ENCODE measurements at regions not wholly inside any gene's neighbourhood (a gene's known extent, or its start where the extent isn't known, plus 50 kb on each side); places are given as distances from the start of the nearest gene placed in this dataset.

DNA sequence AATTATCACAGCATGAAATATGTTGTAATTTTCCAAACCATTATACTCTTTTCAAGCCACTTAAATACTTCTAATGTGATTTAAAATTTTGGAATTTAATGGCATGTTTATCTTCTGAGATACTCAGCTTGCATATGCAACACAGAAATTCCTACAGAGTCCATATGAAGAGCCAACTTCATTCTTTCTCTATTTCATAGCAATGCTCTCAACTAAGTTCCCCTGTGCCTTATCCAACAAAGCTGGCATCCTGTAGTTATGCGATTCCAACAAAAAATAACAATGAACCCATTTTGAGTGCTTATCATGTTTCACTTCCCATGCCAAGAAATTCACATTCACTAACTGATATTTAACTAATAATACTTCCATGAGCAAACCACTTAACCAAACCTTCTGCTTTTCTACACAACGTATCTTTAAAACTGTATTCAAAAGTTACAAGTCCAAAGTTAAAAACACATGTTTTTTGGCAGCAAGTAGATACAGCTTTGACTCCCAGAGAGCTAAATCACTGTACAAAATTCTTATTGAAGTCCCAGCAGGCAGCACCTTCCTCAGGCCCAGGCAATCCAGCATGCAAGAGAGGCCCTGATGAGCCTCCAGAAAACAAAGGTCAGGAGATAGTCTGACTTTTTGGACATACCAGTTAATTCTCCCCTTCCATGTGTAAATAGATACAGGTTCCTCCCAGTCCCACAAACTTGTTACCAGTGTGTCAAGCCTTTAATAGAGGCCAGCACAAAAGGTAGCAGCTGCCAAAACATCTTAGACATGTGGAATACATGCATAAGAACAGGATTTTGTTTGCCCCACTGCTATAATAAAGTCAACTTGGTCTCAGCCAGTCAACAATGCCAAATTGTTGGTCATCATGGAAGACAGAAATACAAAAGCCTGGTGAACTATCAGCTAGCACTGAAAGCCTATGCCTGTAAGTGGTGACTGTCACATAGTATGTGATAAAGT lies 113.1 kb upstream of the WDR75 start:
- no peak for DNase-seq (ENCODE audit: low read depth)
- Histone ChIP-seq H3K27me3 (ENCODE audit: control insufficient read depth, insufficient read depth, low read length) (no peaks in the 10 kb centered on the region), H3K4me3 (ENCODE audit: low read depth, low read length) (no peak overlapping the region), H3K36me3 (ENCODE audit: control insufficient read depth, insufficient read depth, low read length) (no peaks in the 10 kb centered on the region)
- TF ChIP-seq, protein P1, sequence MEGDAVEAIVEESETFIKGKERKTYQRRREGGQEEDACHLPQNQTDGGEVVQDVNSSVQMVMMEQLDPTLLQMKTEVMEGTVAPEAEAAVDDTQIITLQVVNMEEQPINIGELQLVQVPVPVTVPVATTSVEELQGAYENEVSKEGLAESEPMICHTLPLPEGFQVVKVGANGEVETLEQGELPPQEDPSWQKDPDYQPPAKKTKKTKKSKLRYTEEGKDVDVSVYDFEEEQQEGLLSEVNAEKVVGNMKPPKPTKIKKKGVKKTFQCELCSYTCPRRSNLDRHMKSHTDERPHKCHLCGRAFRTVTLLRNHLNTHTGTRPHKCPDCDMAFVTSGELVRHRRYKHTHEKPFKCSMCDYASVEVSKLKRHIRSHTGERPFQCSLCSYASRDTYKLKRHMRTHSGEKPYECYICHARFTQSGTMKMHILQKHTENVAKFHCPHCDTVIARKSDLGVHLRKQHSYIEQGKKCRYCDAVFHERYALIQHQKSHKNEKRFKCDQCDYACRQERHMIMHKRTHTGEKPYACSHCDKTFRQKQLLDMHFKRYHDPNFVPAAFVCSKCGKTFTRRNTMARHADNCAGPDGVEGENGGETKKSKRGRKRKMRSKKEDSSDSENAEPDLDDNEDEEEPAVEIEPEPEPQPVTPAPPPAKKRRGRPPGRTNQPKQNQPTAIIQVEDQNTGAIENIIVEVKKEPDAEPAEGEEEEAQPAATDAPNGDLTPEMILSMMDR (IDR thresholded peaks at IDR 0.05; ENCODE audit: insufficient read depth, low read length, poor library complexity, severe bottlenecking) = no peak

DNA sequence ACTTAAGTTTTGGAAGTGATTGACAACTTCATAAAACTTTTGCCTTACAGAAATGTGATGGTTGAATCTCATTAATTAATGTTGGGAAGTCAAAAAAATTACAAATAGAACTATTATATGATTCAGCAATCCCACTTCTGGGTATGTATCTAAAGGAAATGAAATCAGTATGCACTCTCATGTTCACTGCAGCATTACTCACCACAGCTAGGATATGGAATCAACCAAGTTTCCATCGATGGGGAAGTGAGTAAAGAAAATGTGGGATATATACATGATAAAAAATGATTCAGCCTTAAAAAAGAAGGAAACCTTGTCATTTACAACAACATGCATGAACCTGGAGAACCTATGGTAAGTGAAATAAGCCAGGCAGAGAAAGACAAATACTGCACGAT lies 112.4 kb upstream of the WDR75 start:
- H3K27me3 ChIP-seq (ENCODE audit: control insufficient read depth, insufficient read depth, low read length) = no peaks in the 10 kb centered on the region
- H3K4me3 ChIP-seq (ENCODE audit: low read depth, low read length) = no peak overlapping the region
- TF ChIP-seq, protein P1 (IDR thresholded peaks at IDR 0.05; ENCODE audit: insufficient read depth, low read length, poor library complexity, severe bottlenecking) = no peak
- H3K36me3 ChIP-seq (ENCODE audit: control insufficient read depth, insufficient read depth, low read length) = no peaks in the 10 kb centered on the region
- DNase-seq (ENCODE audit: low read depth) = no peak

- Histone ChIP-seq H3K27me3 (ENCODE audit: control insufficient read depth, insufficient read depth, low read length) (no peaks in the 10 kb centered on the region), H3K4me3 (ENCODE audit: low read depth, low read length) (no peak overlapping the region), H3K36me3 (ENCODE audit: control insufficient read depth, insufficient read depth, low read length) (no peaks in the 10 kb centered on the region)
- TF ChIP-seq, protein P1 (IDR thresholded peaks at IDR 0.05; ENCODE audit: insufficient read depth, low read length, poor library complexity, severe bottlenecking) = no peak
- no peak for DNase-seq (ENCODE audit: low read depth)
Measured at GRCh38 chr2:189336276-189336975, 104.8 kb upstream of the WDR75 start.

DNA sequence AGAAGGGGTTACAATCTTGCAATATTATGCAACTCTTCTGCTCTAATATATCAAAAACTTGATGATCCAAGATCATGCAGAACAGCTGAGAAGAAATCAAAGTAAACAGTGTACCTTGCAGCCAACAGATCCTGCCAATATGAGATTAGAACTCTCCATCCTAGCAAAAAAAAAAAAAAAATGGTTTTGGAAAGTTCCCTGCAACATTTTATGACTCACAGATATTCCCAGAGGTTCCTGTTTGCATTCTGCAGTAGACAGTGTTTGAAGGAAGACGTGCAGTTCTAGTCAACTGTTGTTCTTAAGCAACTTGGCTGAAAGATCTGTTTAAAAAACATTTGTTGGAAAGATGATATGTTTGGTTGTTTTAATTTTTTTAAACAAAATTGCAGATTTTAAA lies 103.6 kb upstream of the WDR75 start:
- no peaks in the 10 kb centered on the region for H3K27me3 ChIP-seq (ENCODE audit: control insufficient read depth, insufficient read depth, low read length)
- H3K4me3 ChIP-seq (ENCODE audit: low read depth, low read length) = no peak overlapping the region
- TF ChIP-seq, protein P1 (IDR thresholded peaks at IDR 0.05; ENCODE audit: insufficient read depth, low read length, poor library complexity, severe bottlenecking) = no peak
- no peaks in the 10 kb centered on the region for H3K36me3 ChIP-seq (ENCODE audit: control insufficient read depth, insufficient read depth, low read length)
- DNase-seq (ENCODE audit: low read depth) = no peak

DNA sequence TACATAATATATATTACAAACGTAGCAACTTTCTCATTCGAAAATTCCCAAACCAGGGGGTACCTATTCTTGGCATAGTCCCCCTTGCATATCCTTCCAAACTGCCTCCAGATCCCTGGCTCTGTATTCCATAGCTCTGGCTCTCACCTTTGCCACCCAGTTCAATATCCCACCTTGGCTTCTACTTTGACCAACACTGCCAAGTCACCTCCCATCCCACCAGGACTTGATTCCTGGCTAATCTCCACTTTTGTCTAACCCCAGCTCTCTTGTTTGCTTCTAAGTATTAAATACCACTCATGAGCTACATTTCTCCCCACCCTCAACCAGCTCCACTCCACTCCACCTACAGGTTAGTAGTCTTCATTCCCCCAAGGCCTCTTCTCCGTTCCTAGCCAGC lies 103.2 kb upstream of the WDR75 start:
- Histone ChIP-seq H3K36me3 (ENCODE audit: control insufficient read depth, insufficient read depth, low read length) (no peaks in the 10 kb centered on the region), H3K4me3 (ENCODE audit: low read depth, low read length) (no peak overlapping the region), H3K27me3 (ENCODE audit: control insufficient read depth, insufficient read depth, low read length) (no peaks in the 10 kb centered on the region)
- TF ChIP-seq, protein P1 (IDR thresholded peaks at IDR 0.05; ENCODE audit: insufficient read depth, low read length, poor library complexity, severe bottlenecking) = no peak
- no peak for DNase-seq (ENCODE audit: low read depth)

Data from kidney epithelial cell (primary cell).